ENCODE measurements at regions not wholly inside any gene's neighbourhood (a gene's known extent, or its start where the extent isn't known, plus 50 kb on each side); places are given as distances from the start of the nearest gene placed in this dataset.
"Not testable (repeated sequence)": the region's sequence is repeated elsewhere in the genome, so short reads cannot be mapped to it uniquely, and the experiment has no call there.

DNA sequence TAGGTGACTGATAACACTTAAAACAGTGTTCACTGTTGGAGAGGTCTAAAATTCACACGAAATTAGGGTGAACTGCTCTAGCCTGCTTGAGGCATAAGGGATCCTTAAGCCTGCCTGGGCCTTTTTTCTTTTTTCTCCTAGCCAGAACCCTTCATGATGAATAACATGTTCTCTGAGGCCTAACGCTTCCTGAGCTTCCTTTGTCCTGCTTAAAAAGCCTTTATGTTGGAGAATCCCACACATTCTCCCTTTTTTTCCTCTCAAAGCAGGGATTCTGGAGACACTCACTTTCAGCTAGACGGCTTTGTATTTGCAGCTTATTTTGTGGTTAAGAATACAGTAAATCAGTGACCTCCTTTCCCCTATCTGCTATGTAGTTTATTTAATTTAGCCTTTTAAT is 354.7 kb upstream of the PHF14 start:
- Mint-ChIP-seq H3K27me3 (peaks cover 3% of the 10 kb centered on the region), H3K4me1 (no peaks in the 10 kb centered on the region)

DNA sequence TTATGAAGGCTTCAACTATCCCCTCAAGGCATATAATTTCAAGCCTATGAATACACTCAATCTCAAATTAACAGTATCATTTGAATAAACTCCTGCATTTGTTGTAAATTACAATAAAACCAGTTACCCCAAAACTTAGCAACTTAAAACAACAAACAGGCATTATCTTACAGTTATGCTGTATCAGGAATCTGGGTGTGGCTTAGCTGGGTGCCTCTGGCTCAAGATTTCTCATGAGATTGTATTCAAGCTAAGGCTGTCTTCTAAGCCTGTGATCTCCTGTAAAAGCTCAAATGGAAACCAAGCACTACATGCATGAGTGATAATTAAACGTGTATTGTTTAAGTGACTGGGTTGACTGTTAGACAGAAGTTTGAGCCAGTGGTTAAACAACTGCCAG is 341.0 kb upstream of the PHF14 start:
- Mint-ChIP-seq H3K4me3 (no peak overlapping the region), H3K27me3 (peaks cover 2% of the 10 kb centered on the region), H3K27ac (no peak overlapping the region), H3K9me3 (peaks cover 7% of the 10 kb centered on the region), H3K4me1 (no peaks in the 10 kb centered on the region), H3K36me3 (ENCODE audit: low read depth) (no peaks in the 10 kb centered on the region)
- DNase-seq (no peak), ATAC-seq (no peak)

More for the DNA sequence above, 354.7 kb upstream of the PHF14 start:
- peaks cover 14% of the 10 kb centered on the region for H3K9me3 Mint-ChIP-seq
- H3K27ac Mint-ChIP-seq = no peak overlapping the region
- H3K4me3 Mint-ChIP-seq = no peak overlapping the region
- no peak for DNase-seq
- ATAC-seq = no peak
- no peaks in the 10 kb centered on the region for H3K36me3 Mint-ChIP-seq (ENCODE audit: low read depth)

DNA sequence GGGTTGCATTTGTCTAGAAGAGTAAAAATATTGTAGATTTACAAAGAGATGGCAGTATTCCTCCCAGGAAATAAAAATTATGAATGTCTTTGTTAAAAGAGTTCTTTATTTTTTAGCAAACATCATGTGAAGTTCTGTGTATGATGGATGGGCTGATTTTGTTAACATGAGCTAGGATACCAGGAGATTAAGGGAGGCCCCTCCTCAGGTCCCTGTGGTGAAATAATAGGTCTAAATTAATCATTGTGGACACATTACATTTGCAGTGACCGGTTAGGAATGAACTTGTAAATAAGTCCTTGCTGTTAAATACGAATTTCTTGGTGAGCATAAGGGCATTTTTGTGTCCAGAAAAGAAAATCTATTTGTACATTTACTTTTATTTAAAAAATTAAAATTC is 339.4 kb upstream of the PHF14 start:
- Mint-ChIP-seq H3K9me3 (peaks cover 7% of the 10 kb centered on the region), H3K36me3 (ENCODE audit: low read depth) (no peaks in the 10 kb centered on the region), H3K27me3 (peaks cover 2% of the 10 kb centered on the region), H3K4me1 (no peaks in the 10 kb centered on the region), H3K27ac (no peak overlapping the region), H3K4me3 (no peak overlapping the region)
- no peak for ATAC-seq
- no peak for DNase-seq

DNA sequence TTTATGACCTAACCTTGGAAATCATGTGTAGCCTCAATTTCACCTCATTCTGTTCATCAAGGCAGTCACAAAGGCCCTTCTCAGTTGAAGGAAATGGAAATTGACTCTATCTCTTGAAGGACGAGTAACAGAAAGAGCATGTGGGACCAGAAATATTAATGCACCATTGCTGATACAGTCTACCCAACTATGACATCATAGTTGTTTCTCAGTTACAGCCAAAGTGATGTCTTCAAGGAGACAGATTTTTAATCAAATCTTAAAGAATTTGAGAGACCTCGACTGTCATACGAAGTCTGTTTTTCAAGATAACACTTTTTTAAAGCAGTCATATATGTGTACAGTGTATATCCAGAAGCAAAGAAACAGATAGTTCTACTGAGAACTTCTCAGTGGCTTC is 335.7 kb upstream of the PHF14 start:
- H3K27me3 Mint-ChIP-seq = peaks cover 2% of the 10 kb centered on the region
- H3K36me3 Mint-ChIP-seq (ENCODE audit: low read depth) = no peaks in the 10 kb centered on the region
- H3K9me3 Mint-ChIP-seq = no peaks in the 10 kb centered on the region
- H3K27ac Mint-ChIP-seq = no peak overlapping the region
- no peak for DNase-seq
- H3K4me3 Mint-ChIP-seq = no peak overlapping the region
- peaks cover 6% of the 10 kb centered on the region for H3K4me1 Mint-ChIP-seq
- no peak for ATAC-seq

DNA sequence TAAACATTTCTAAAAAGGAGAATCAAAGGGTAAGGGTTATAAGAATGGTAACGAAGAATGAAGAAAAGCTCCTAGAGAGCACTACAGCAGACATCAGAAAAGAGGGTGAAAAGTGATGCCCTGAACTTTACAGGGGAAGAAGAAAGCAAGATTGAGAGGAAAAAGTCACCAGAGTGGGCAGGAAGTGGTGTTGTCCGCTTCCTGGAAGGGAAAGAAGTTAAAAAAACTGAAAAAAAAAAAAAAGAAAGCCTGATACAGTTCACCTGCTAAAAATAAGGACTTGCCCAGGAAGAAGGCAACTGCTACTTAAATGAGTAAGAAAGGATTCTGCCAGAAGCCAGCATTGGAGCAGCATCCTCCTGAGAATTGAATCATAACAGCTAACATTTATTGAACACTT is 330.1 kb upstream of the PHF14 start:
- H3K36me3 Mint-ChIP-seq (ENCODE audit: low read depth) = no peaks in the 10 kb centered on the region
- peak; percentile 65 for ATAC-seq
- H3K27me3 Mint-ChIP-seq = no peaks in the 10 kb centered on the region
- peaks cover 26% of the 10 kb centered on the region for H3K4me1 Mint-ChIP-seq
- peak; percentile 4 for DNase-seq
- H3K27ac Mint-ChIP-seq = peak overlapping the region; percentile 19
- peak overlapping the region; percentile 16 for H3K4me3 Mint-ChIP-seq
- no peaks in the 10 kb centered on the region for H3K9me3 Mint-ChIP-seq

DNA sequence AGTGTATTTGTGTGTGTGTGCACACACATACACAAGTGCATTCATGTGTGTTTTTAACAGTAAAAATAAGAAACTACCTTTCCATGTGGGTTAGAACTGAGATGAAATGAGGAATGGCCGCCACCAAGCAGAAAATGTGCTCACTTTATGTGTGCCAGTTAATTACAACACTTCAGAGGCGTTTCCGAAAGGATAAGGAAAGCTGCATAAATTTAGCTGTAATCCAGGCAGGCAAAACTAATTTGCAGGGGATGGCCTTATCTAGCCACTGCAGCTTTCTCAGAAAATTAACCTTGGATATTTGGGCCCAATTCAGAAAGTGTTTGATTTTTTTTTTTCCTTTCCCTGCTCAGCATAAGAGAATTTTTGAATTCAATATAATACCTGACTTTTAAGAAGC is 328.8 kb upstream of the PHF14 start:
- Mint-ChIP-seq H3K4me1 (peaks cover 26% of the 10 kb centered on the region), H3K36me3 (ENCODE audit: low read depth) (no peaks in the 10 kb centered on the region), H3K27me3 (no peaks in the 10 kb centered on the region), H3K9me3 (no peaks in the 10 kb centered on the region), H3K4me3 (no peak overlapping the region), H3K27ac (no peak overlapping the region)
- DNase-seq (no peak), ATAC-seq (no peak)

DNA sequence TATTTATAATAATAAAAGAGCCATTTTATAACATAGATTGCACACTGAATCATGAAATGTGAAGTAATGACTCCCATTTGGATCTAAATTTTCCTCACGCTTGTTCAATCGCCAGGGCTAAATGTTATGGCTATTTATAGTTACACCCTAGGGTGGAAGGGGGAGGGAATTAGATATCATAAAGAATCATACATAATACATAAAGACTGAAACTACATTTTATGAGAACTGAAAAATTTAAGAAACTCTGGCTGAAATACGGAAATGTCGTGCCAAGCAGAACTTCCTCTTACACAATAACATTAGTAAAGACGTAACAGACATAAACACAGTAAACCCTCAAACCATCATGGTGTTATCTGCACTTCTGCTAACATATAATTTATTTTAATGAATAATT is 327.5 kb upstream of the PHF14 start:
- Mint-ChIP-seq H3K4me3 (no peak overlapping the region), H3K27me3 (no peaks in the 10 kb centered on the region), H3K27ac (no peak overlapping the region), H3K9me3 (no peaks in the 10 kb centered on the region), H3K36me3 (ENCODE audit: low read depth) (no peaks in the 10 kb centered on the region), H3K4me1 (peaks cover 26% of the 10 kb centered on the region)
- no peak for DNase-seq
- ATAC-seq = no peak

DNA sequence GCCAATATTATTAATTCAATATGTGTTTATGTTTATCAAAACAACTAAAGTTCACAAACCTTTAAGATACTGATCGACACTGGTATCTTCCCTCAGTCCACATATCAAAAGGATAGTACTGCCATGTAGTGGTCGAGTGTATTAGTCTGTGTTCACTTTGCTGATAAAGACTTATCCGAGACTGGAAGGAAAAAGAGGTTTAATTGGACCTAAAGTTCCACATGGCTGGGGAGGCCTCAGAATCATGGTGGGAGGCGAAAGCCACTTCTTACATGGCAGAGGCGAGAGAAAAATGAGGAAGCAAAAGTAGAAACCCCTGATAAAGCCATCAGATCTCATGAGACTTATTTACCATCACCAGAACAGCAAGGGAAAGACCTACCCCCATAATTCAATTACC is 325.4 kb upstream of the PHF14 start:
- no peak for ATAC-seq
- DNase-seq = no peak
- H3K4me3 Mint-ChIP-seq = no peak overlapping the region
- no peaks in the 10 kb centered on the region for H3K9me3 Mint-ChIP-seq
- H3K36me3 Mint-ChIP-seq (ENCODE audit: low read depth) = no peaks in the 10 kb centered on the region
- no peaks in the 10 kb centered on the region for H3K27me3 Mint-ChIP-seq
- H3K4me1 Mint-ChIP-seq = peaks cover 16% of the 10 kb centered on the region
- H3K27ac Mint-ChIP-seq = no peak overlapping the region

DNA sequence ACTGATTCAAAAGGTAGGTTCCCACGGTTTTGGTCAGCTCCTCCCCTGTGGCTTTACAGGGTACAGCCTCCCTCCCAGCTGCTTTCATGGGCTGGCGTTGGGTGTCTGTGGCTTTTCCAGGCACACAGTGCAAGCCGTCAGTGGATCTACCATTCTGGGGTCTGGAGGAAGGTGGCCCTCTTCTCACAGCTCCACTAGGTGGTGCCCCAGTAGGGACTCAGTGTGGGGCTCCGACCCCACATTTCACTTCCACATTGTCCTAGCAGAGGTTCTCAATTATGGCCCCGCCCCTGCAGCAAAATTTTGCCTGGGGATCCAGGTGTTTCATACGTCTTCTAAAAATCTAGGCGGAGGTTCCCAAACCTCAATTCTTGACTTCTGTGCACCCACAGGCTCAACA is 324.6 kb upstream of the PHF14 start:
- H3K27me3 Mint-ChIP-seq; H3K4me3 Mint-ChIP-seq; DNase-seq; H3K9me3 Mint-ChIP-seq; ATAC-seq; H3K4me1 Mint-ChIP-seq; H3K36me3 Mint-ChIP-seq (ENCODE audit: low read depth); H3K27ac Mint-ChIP-seq: not testable (repeated sequence)

DNA sequence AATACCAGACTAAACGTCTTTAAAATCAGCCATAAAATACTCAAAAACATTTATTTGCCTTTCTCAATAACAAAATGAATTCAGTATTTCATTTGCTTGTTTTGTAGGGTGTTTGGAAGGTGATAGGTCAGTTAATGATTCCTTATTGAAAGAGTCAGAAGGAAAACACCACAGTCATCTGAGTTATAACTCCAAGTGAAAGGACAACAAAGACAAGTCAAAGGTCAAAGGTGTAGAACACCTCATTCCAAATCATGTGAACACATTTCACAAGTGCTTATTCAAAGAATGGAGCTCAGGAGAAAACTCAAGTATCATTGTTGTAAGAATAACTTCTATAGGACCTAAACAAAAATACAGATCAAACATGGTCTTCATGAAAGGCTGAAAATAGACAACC is 318.6 kb upstream of the PHF14 start:
- H3K27ac Mint-ChIP-seq = no peak overlapping the region
- ATAC-seq (no peak), DNase-seq (no peak)
- H3K9me3 Mint-ChIP-seq = no peaks in the 10 kb centered on the region
- H3K4me1 Mint-ChIP-seq = no peaks in the 10 kb centered on the region
- H3K36me3 Mint-ChIP-seq (ENCODE audit: low read depth) = no peaks in the 10 kb centered on the region
- no peak overlapping the region for H3K4me3 Mint-ChIP-seq
- H3K27me3 Mint-ChIP-seq = no peaks in the 10 kb centered on the region

DNA sequence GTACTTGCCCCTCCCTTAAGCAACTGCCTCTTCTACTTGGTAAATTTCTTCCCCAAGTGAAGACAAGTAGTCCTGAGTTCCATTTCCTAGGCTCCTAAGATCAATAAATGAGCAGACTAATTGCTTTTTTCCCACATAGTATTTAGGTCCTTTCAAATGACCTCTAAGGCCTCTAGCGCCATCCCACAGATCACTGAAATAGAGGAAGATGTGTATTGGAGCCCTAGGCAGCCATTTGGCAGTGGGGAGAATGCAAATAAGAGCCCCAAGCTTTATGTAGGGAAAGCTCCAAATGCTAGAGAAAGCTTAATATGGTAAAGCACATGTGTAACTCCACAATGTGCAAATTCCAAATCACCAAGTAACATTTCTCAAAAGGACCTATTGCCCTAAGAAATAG is 316.5 kb upstream of the PHF14 start:
- ATAC-seq = no peak
- Mint-ChIP-seq H3K4me1 (no peaks in the 10 kb centered on the region), H3K9me3 (no peaks in the 10 kb centered on the region), H3K27ac (no peak overlapping the region), H3K27me3 (peaks cover 3% of the 10 kb centered on the region), H3K4me3 (no peak overlapping the region), H3K36me3 (ENCODE audit: low read depth) (no peaks in the 10 kb centered on the region)
- no peak for DNase-seq

DNA sequence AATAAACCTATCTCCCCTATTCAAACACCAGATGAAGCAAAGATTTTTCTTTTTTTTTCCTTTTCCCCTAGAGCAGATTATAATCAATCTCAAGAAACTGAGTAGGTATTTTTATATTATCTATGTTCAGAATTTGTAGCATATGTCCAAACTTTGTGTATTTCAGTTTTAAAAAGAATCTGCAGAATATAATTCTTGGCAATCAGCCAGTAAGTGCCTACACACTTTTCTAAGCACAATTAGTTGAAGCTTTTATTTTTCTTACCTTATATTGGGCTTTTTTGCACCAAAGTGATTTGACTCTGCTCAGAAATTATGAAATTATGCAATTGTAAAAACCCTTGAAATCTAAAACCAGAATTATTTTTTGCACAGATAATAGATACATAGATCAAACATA is 315.8 kb upstream of the PHF14 start:
- ATAC-seq (no peak), DNase-seq (no peak)
- Mint-ChIP-seq H3K4me1 (no peaks in the 10 kb centered on the region), H3K9me3 (no peaks in the 10 kb centered on the region), H3K4me3 (no peak overlapping the region), H3K36me3 (ENCODE audit: low read depth) (no peaks in the 10 kb centered on the region), H3K27me3 (peaks cover 3% of the 10 kb centered on the region), H3K27ac (no peak overlapping the region)

DNA sequence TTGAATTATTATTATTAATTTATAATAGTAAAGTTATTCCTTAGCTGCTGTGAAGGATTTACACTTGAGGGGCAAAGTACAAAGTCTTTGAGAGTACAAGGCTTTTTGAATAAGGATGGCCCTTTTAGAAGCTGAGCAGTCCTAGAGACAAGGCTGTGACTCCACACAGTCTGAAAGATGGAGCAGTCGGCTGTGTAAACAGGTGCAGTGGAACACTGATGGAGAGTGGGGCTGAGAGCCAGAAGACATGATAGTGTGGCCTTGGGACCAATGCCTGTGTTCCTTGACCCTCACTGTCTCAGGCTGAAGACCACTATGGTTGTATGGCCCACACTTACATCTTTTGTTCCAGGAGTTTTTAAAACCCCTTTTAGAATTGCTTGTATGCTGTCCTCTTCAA is 311.2 kb upstream of the PHF14 start:
- Mint-ChIP-seq H3K27me3 (peaks cover 3% of the 10 kb centered on the region), H3K36me3 (ENCODE audit: low read depth) (no peaks in the 10 kb centered on the region), H3K4me1 (no peaks in the 10 kb centered on the region), H3K9me3 (no peaks in the 10 kb centered on the region), H3K27ac (no peak overlapping the region), H3K4me3 (no peak overlapping the region)
- ATAC-seq = no peak
- DNase-seq = no peak

DNA sequence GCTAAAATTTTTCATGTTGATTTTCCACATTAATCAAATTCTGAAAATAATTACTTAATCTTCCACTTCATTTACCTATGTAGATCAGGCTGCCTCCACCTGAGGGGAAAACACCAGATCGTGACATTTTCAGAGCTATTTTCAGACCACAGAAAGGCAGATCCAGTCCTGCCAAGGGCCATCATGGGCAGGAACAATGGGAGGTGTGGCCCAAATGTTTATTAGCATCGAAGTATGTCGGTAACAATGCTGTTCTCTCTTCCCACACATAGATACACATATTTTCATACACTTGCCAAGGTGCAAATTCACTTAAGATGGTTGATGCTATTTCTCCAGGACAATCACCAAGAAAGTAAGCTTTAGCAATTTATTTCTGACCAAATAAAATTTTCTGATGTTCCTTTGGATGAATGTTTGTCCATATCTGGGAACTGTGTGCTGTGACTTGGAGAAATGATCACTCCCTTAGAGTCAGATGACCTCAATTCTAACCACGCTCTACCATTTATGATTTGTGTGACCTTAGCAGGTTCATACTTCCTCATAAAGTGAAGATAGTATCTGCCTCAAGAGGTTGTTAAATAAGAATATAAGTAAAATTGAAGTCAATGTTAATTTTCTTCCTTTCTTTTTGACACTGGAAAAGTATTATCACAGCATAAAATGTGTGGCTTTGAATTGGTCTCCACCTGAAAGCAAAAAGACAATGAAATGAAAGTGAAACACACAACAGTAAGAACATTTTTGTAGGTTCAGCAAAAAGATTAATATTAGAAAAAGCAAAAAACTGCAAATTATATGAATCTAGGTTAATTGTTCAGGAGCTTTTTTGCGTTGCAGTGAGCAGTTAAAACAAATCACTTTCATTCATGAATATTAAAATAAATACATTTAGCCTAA is 310.4 kb upstream of the PHF14 start:
- Mint-ChIP-seq H3K36me3 (ENCODE audit: low read depth) (no peaks in the 10 kb centered on the region), H3K27ac (no peak overlapping the region), H3K4me3 (no peak overlapping the region), H3K9me3 (no peaks in the 10 kb centered on the region), H3K4me1 (no peaks in the 10 kb centered on the region), H3K27me3 (peaks cover 3% of the 10 kb centered on the region)
- ATAC-seq (no peak), DNase-seq (no peak)

DNA sequence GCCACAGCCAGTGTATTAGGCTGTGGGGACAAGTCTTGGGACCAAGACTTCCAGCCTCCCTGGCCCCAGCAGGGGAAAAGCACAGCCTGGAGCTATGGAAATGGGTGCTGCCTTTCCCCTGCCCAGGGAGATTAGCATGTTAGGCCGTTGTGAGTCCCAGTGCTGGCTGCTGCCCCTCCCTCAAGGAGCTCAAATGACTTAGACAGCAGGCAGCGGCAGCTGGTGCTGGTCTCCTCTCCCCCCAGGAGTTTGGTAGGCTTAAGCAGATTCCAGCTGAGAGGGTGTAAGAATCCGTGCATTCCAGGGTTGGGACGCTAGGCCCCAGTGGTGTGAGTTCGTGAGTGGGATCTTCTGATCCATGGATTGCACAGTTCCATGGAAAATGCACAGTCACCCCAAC is 301.5 kb upstream of the PHF14 start:
- Mint-ChIP-seq H3K36me3 (ENCODE audit: low read depth) (no peaks in the 10 kb centered on the region), H3K27ac (no peak overlapping the region), H3K9me3 (peaks cover 15% of the 10 kb centered on the region), H3K27me3 (peaks cover 4% of the 10 kb centered on the region), H3K4me3 (no peak overlapping the region), H3K4me1 (no peaks in the 10 kb centered on the region)
- ATAC-seq (no peak), DNase-seq (no peak)

DNA sequence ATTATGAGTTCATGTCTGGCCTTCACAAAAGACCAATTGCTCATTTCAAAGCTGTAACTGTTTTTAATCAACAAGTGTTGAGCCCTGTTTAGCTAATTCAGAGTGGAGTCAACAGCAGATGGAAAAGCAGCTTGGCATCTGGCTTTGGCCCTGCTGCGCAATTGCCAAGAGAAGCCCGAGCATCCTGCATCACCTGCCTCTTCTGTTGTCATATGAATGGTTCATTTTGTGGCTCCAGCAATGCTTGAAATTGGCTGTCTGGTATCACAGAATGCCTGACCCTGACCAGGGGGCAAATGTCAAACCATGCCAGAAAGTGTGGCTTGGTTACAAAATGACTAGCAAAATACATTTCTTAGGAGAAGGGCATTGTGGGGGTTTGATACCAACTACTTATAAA is 296.5 kb upstream of the PHF14 start:
- peaks cover 2% of the 10 kb centered on the region for H3K27me3 Mint-ChIP-seq
- no peak for ATAC-seq

More for the DNA sequence above, 296.5 kb upstream of the PHF14 start:
- no peak for DNase-seq
- H3K4me3 Mint-ChIP-seq = no peak overlapping the region
- no peaks in the 10 kb centered on the region for H3K36me3 Mint-ChIP-seq (ENCODE audit: low read depth)
- no peak overlapping the region for H3K27ac Mint-ChIP-seq
- H3K9me3 Mint-ChIP-seq = no peaks in the 10 kb centered on the region
- no peaks in the 10 kb centered on the region for H3K4me1 Mint-ChIP-seq
